Ishikawa (cell line): ENCODE measurements at regions not wholly inside any gene's neighbourhood (a gene's known extent, or its start where the extent isn't known, plus 50 kb on each side); places are given as distances from the start of the nearest gene placed in this dataset.

Experiments used
- CEBPB ChIP-seq: IDR thresholded peaks from 2 replicates; pipeline ENCODE4 v1.6.1; 2012
- CREB1 ChIP-seq: IDR thresholded peaks from 2 replicates; pipeline ENCODE4 v1.6.1; 2012; ENCODE audit warnings: low read depth
- EGR1 ChIP-seq: IDR thresholded peaks from 2 replicates; pipeline ENCODE4 v1.6.1; 2012
- EP300 ChIP-seq: IDR thresholded peaks from 2 replicates; pipeline ENCODE4 v1.6.1; 2012; ENCODE audit warnings: borderline replicate concordance
- FOXM1 ChIP-seq: IDR thresholded peaks from 2 replicates; pipeline ENCODE4 v1.6.1; 2012; ENCODE audit warnings: low read depth, borderline replicate concordance
- MAX ChIP-seq: IDR thresholded peaks from 2 replicates; pipeline ENCODE4 v1.6.1; 2012
- NFIC ChIP-seq: IDR thresholded peaks from 2 replicates; pipeline ENCODE4 v1.6.1; 2012
- RAD21 ChIP-seq: IDR thresholded peaks from 2 replicates; pipeline ENCODE4 v1.6.1; 2012; ENCODE audit warnings: low read depth
- REST ChIP-seq: IDR thresholded peaks from 2 replicates; pipeline ENCODE4 v1.6.1; 2012; ENCODE audit warnings: low read depth, mild to moderate bottlenecking
- TAF1 ChIP-seq: IDR thresholded peaks from 2 replicates; pipeline ENCODE4 v1.6.1; 2012; ENCODE audit warnings: low read depth, mild to moderate bottlenecking
- TCF12 ChIP-seq: IDR thresholded peaks from 2 replicates; pipeline ENCODE4 v1.6.1; 2012; ENCODE audit warnings: low read depth
- TEAD4 ChIP-seq: IDR thresholded peaks from 2 replicates; pipeline ENCODE4 v1.6.1; 2012
- USF1 ChIP-seq: IDR thresholded peaks from 2 replicates; pipeline ENCODE4 v1.6.1; 2012
- YY1 ChIP-seq: IDR thresholded peaks from 2 replicates; pipeline ENCODE4 v1.6.1; 2012; ENCODE audit warnings: low read depth

GRCh38 chr1:194437135-194437534 lies 1250.7 kb upstream of the B3GALT2 start:
- TF ChIP-seq NFIC (no peak), CREB1 (no peak), USF1 (no peak), TEAD4 (no peak), TAF1 (no peak), YY1 (no peak), CEBPB (no peak), EGR1 (no peak), REST (no peak), EP300 (no peak), TCF12 (no peak), MAX (no peak), FOXM1 (no peak), RAD21 (no peak)
